Gastroesophageal sphincter (tissue), 4 donors: ENCODE measurements at regions not wholly inside any gene's neighbourhood (a gene's known extent, or its start where the extent isn't known, plus 50 kb on each side); places are given as distances from the start of the nearest gene placed in this dataset.
A peak's percentile ranks its signal among the peaks of the same experiment; 100 is the strongest.

Experiments used
- ATAC-seq: fragments of 150-250 bp; one replicate; pipeline ENCODE4 v1.9.1; 2016; ENCODE audit warnings: mild to moderate bottlenecking, moderate library complexity
- H3K27ac ChIP-seq, 4 donors: fragments of 200-600 bp; sonication (generic) in 3 of 4; 1 replicate in 3 of 4; 2 replicates in 1 of 4; pipeline ENCODE4 v1.5.1; 2016 to 2019
- H3K27me3 ChIP-seq: fragments of 200-600 bp; sonication (generic); one replicate; pipeline ENCODE4 v1.5.1; 2019
- H3K36me3 ChIP-seq, 2 donors: fragments of 200-600 bp; sonication (generic); one replicate each; pipeline ENCODE4 v1.5.1; 2019; ENCODE audit warnings: control low read depth in 1 of 2
- H3K4me1 ChIP-seq, 3 donors: fragments of 200-600 bp; sonication (generic); 1 replicate in 2 of 3; 2 replicates in 1 of 3; pipeline ENCODE4 v1.5.1; 2016 to 2019; ENCODE audit warnings: control low read depth in 2 of 3
- H3K4me3 ChIP-seq, 2 donors: fragments of 200-600 bp; sonication (generic); one replicate each; pipeline ENCODE4 v1.5.1; 2019; ENCODE audit warnings: mild to moderate bottlenecking in 1 of 2, moderate library complexity in 1 of 2
- H3K9me3 ChIP-seq, 3 donors: fragments of 200-600 bp; sonication (generic); one replicate each; pipeline ENCODE4 v1.5.1; 2017 to 2019; ENCODE audit warnings: control low read depth in 2 of 3
- EP300 ChIP-seq: sonication (generic); formaldehyde crosslinking; IDR thresholded peaks from one replicate; pipeline ENCODE4 v1.6.1; 2017; ENCODE audit warnings: antibody characterized with exemption, mild to moderate bottlenecking
- POLR2A ChIP-seq, 2 donors: fragments of 450-650 bp; IDR thresholded peaks; one replicate each; pipeline ENCODE4 v1.6.1; 2017; ENCODE audit warnings: antibody characterized with exemption in 2 of 2, mild to moderate bottlenecking in 2 of 2, moderate library complexity in 1 of 2
- POLR2AphosphoS5 ChIP-seq: sonication (generic); formaldehyde crosslinking; IDR thresholded peaks from one replicate; pipeline ENCODE4 v1.6.1; 2017; ENCODE audit warnings: antibody characterized with exemption
- WGBS, 2 donors: methylation state at CpG; one replicate each; pipeline ENCODE4 v1.1.5; 2018; ENCODE audit warnings: low coverage in 1 of 2; 5-methylcytosine and 5-hydroxymethylcytosine counted together
- TF ChIP-seq, protein P1 (sequence below), 4 experiments: fragments of 200-600 bp in 2 of 4; fragments of 450-650 bp in 2 of 4; sonication (generic) in 1 of 4; IDR thresholded peaks; one replicate each; pipeline ENCODE4 v1.5.1; 2017 to 2019; ENCODE audit warnings: antibody characterized with exemption in 4 of 4, mild to moderate bottlenecking in 2 of 4, moderate library complexity in 2 of 4

DNA sequence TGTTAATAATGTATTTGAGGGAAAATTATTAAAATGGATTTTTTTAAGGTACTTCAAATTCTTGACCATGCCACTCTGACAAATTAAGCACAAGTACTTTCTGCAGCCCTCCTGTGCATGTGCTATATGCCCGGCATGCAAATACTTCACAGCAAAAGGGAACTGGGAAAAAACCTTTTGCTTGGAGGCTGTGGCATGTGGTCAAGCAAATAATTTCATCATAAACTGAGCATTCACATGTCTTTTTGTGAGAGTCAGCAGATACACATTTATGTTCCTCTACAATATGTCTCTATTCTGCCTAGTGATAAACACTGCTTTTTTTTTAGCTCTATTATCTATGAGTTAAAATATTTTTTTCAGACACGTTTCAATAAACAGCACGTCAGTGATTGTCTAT lies 53.7 kb upstream of the SEMA3A start:
- peaks cover 0 to 18% (median 0%) of the 10 kb centered on the region in 3 donors for H3K4me1 ChIP-seq
- H3K4me3 ChIP-seq = no peak overlapping the region
- H3K27ac ChIP-seq = peak overlapping the region in 1 of 4 donors; percentile 3
- no peak for TF ChIP-seq EP300
- TF ChIP-seq, protein P1, sequence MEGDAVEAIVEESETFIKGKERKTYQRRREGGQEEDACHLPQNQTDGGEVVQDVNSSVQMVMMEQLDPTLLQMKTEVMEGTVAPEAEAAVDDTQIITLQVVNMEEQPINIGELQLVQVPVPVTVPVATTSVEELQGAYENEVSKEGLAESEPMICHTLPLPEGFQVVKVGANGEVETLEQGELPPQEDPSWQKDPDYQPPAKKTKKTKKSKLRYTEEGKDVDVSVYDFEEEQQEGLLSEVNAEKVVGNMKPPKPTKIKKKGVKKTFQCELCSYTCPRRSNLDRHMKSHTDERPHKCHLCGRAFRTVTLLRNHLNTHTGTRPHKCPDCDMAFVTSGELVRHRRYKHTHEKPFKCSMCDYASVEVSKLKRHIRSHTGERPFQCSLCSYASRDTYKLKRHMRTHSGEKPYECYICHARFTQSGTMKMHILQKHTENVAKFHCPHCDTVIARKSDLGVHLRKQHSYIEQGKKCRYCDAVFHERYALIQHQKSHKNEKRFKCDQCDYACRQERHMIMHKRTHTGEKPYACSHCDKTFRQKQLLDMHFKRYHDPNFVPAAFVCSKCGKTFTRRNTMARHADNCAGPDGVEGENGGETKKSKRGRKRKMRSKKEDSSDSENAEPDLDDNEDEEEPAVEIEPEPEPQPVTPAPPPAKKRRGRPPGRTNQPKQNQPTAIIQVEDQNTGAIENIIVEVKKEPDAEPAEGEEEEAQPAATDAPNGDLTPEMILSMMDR (IDR thresholded peaks at IDR 0.05) = no peak
- no peak for TF ChIP-seq POLR2AphosphoS5
- TF ChIP-seq POLR2A (IDR thresholded peaks at IDR 0.05) = no peak
- H3K36me3 ChIP-seq = no peaks in the 10 kb centered on the region
- peak; percentile 69 for ATAC-seq
- 4 to 47% methylated on average over 2 to 3 of the region's 3 CpGs for WGBS, 2 donors
- peaks cover 0 to 23% (median 0%) of the 10 kb centered on the region in 3 donors for H3K9me3 ChIP-seq
- no peaks in the 10 kb centered on the region for H3K27me3 ChIP-seq

DNA sequence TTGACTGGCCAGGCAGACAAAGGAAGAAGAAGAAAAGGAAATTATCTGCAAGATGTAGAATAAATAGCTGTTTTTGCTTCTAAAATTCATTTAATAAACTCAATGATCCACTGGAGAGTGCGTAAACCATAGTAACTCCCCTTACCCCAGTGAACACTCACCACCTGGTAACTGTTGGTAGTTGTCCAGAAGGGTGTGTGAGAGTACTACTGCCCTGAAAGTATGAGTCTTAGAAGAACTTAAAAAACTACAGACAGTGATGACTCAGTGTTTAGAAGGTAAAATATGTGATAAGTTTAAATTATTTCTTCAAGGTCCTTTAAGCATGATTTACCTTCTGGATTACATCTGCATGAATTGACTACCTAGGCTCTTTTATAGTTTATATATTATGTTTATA lies 53.0 kb upstream of the SEMA3A start:
- WGBS, 2 donors = 76 to 93% methylated on average over 1 of the region's 1 CpG

DNA sequence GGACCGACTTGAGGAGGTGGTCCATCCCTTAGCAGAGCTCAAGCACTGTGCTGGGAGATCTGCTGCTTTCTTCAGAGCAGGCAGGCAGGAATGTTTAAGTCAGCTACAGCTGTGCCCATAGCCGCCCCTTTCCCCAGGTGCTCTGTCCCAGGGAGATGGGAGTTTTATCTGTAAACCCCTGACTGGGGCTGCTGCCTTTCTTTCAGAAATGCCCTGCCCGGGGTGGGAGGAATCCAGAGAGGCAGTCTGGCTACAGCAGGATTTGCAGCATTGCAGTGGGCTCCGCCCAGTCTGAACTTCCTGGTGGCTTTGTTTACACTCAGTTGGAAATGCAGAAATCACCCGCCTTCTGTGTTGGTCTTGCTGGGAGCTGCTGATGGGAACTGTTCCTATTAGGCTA lies 51.2 kb upstream of the SEMA3A start:
- no peak for ATAC-seq
- WGBS, 2 donors = 57% methylated on average over 1 of the region's 5 CpGs; no CpG with 5 or more reads in 1 of the 2 donors

More for the DNA sequence above, 53.0 kb upstream of the SEMA3A start:
- Histone ChIP-seq H3K27ac (no peak overlapping the region), H3K36me3 (no peaks in the 10 kb centered on the region), H3K9me3 (peaks cover 0 to 23% (median 0%) of the 10 kb centered on the region in 3 donors), H3K4me1 (peaks cover 0 to 18% (median 0%) of the 10 kb centered on the region in 3 donors), H3K4me3 (no peak overlapping the region), H3K27me3 (no peaks in the 10 kb centered on the region)
- no peak for ATAC-seq
- TF ChIP-seq POLR2AphosphoS5 (no peak), POLR2A (IDR thresholded peaks at IDR 0.05) (no peak)
- TF ChIP-seq, protein P1 (IDR thresholded peaks at IDR 0.05) = no peak

More for the DNA sequence above, 51.2 kb upstream of the SEMA3A start:
- no peak overlapping the region for H3K4me3 ChIP-seq
- H3K36me3 ChIP-seq = no peaks in the 10 kb centered on the region
- H3K27me3 ChIP-seq = no peaks in the 10 kb centered on the region
- TF ChIP-seq POLR2A (IDR thresholded peaks at IDR 0.05) (no peak), POLR2AphosphoS5 (no peak), EP300 (no peak)
- TF ChIP-seq, protein P1 (IDR thresholded peaks at IDR 0.05) = no peak
- peaks cover 0 to 13% (median 0%) of the 10 kb centered on the region in 3 donors for H3K4me1 ChIP-seq
- peaks cover 0 to 26% (median 0%) of the 10 kb centered on the region in 3 donors for H3K9me3 ChIP-seq
- H3K27ac ChIP-seq = no peak overlapping the region
